HL-60 (cell line): ENCODE measurements at regions not wholly inside any gene's neighbourhood (a gene's known extent, or its start where the extent isn't known, plus 50 kb on each side); places are given as distances from the start of the nearest gene placed in this dataset.

Experiments
- DNase-seq, 2 experiments: peaks; one replicate each; pipeline ENCODE4 v3.0.0-alpha.2; 2010 to 2020; ENCODE audit warnings: low read depth in 1 of 2, low spot score in 1 of 2
- H3K27ac ChIP-seq: fragments of 250-450 bp; sonication (Bioruptor Pico); replicated peaks from 2 replicates; pipeline ENCODE4 v1.5.1; 2020; ENCODE audit warnings: mild to moderate bottlenecking, moderate library complexity
- H3K27me3 ChIP-seq: fragments of 250-450 bp; sonication (Bioruptor Pico); 2 replicates; pipeline ENCODE4 v1.5.1; 2021; ENCODE audit warnings: mild to moderate bottlenecking, moderate library complexity; ENCODE audit not compliant: insufficient read depth, poor library complexity, severe bottlenecking
- H3K4me3 ChIP-seq: replicated peaks from 2 replicates; pipeline ENCODE4 v1.5.1; 2011; ENCODE audit warnings: mild to moderate bottlenecking, control low read depth, low read length; ENCODE audit not compliant: insufficient read depth
- GABPA ChIP-seq: IDR thresholded peaks from 2 replicates; pipeline ENCODE4 v1.6.1; 2012; ENCODE audit warnings: low read depth
- POLR2AphosphoS5 ChIP-seq: IDR thresholded peaks from 2 replicates; pipeline ENCODE4 v1.6.1; 2012; ENCODE audit warnings: low read depth
- SPI1 ChIP-seq: IDR thresholded peaks from 2 replicates; pipeline ENCODE4 v1.6.1; 2012; ENCODE audit warnings: low read depth, mild to moderate bottlenecking, borderline replicate concordance
- TF ChIP-seq, protein P1 (sequence below): IDR thresholded peaks from 2 replicates; pipeline ENCODE4 v1.6.1; 2012; ENCODE audit warnings: low read depth; ENCODE audit not compliant: insufficient replicate concordance
- TF ChIP-seq, protein P2 (sequence below): IDR thresholded peaks from one replicate; pipeline ENCODE4 v1.5.1; 2011; ENCODE audit warnings: low read length, control low read depth, inconsistent platforms; ENCODE audit not compliant: insufficient read depth

DNA sequence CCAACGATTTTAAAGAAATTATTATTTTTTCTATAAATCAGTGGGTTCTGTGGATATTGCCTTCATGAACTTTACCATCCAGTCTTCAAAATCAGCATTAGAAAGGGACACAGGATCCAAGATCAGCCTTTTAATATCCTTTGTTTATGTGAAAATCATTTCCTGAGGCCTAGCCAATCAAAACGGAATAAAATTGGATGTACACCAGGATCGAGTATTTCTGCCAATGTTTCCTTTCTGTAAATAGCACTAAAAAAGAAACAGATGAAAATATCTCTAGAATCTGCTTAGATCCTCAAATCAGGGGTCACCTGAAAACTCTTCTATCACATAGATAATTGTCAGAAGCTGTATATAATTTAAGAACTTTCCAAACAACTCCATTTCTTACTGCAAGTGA, 1598.5 kb downstream of the LRRC4C start:
- no peak overlapping the region for H3K27ac ChIP-seq
- no peaks in the 10 kb centered on the region for H3K27me3 ChIP-seq
- DNase-seq, result no peak
- TF ChIP-seq, protein P1, sequence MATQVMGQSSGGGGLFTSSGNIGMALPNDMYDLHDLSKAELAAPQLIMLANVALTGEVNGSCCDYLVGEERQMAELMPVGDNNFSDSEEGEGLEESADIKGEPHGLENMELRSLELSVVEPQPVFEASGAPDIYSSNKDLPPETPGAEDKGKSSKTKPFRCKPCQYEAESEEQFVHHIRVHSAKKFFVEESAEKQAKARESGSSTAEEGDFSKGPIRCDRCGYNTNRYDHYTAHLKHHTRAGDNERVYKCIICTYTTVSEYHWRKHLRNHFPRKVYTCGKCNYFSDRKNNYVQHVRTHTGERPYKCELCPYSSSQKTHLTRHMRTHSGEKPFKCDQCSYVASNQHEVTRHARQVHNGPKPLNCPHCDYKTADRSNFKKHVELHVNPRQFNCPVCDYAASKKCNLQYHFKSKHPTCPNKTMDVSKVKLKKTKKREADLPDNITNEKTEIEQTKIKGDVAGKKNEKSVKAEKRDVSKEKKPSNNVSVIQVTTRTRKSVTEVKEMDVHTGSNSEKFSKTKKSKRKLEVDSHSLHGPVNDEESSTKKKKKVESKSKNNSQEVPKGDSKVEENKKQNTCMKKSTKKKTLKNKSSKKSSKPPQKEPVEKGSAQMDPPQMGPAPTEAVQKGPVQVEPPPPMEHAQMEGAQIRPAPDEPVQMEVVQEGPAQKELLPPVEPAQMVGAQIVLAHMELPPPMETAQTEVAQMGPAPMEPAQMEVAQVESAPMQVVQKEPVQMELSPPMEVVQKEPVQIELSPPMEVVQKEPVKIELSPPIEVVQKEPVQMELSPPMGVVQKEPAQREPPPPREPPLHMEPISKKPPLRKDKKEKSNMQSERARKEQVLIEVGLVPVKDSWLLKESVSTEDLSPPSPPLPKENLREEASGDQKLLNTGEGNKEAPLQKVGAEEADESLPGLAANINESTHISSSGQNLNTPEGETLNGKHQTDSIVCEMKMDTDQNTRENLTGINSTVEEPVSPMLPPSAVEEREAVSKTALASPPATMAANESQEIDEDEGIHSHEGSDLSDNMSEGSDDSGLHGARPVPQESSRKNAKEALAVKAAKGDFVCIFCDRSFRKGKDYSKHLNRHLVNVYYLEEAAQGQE, result no peak
- TF ChIP-seq SPI1 (no peak), POLR2AphosphoS5 (no peak), GABPA (no peak)
- TF ChIP-seq, protein P2, sequence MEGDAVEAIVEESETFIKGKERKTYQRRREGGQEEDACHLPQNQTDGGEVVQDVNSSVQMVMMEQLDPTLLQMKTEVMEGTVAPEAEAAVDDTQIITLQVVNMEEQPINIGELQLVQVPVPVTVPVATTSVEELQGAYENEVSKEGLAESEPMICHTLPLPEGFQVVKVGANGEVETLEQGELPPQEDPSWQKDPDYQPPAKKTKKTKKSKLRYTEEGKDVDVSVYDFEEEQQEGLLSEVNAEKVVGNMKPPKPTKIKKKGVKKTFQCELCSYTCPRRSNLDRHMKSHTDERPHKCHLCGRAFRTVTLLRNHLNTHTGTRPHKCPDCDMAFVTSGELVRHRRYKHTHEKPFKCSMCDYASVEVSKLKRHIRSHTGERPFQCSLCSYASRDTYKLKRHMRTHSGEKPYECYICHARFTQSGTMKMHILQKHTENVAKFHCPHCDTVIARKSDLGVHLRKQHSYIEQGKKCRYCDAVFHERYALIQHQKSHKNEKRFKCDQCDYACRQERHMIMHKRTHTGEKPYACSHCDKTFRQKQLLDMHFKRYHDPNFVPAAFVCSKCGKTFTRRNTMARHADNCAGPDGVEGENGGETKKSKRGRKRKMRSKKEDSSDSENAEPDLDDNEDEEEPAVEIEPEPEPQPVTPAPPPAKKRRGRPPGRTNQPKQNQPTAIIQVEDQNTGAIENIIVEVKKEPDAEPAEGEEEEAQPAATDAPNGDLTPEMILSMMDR, result no peak
- H3K4me3 ChIP-seq, result no peak overlapping the region

DNA sequence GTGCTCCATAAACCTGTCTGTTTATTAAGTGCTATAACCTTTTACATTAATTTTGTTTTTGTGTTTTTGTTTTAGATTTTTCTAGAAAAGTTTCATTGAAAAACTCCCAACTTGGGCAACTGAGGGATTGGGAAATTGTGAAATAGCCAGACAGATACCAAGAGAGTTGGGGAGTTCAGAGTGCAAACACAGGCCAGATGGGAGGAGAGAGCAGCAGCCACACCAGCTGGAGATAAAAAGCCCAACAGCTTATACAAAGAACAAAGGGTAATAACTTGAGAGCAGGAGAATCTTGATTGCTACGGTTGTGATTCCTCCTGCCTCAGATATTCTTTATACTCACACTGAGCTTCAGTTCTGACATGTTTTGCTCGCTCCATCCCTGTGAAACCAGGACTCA, 1642.2 kb downstream of the LRRC4C start:
- H3K4me3 ChIP-seq, result no peak overlapping the region
- H3K27ac ChIP-seq, result no peak overlapping the region
- TF ChIP-seq POLR2AphosphoS5, result no peak
- TF ChIP-seq, protein P1, result no peak
- TF ChIP-seq GABPA, result no peak
- TF ChIP-seq SPI1, result no peak
- TF ChIP-seq, protein P2, result no peak
- no peak for DNase-seq
- no peaks in the 10 kb centered on the region for H3K27me3 ChIP-seq

DNA sequence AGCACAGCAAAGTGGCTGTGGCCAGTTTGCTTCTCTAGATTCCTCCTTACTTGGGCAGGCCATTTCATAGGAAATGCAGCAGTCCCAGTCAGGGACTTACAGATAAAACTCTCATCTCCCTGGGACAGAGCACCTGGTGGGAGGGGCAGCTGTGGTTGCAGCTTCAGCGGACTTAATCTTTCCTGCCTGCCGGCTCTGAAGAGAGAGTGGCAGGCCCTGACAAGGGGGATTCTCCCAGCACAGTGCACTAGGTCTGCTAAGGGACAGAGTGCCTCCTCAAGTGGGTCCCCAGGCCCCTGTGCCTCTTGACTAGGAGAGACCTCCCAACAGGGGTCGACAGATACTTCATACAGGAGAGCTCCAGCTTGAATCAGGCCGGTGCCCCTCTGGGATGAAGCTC, 1649.1 kb downstream of the LRRC4C start:
- Histone ChIP-seq H3K27me3 (no peaks in the 10 kb centered on the region), H3K27ac (no peak overlapping the region), H3K4me3 (no peak overlapping the region)
- TF ChIP-seq SPI1, result no peak
- TF ChIP-seq, protein P2, result no peak
- no peak for TF ChIP-seq POLR2AphosphoS5
- TF ChIP-seq, protein P1, result no peak
- TF ChIP-seq GABPA, result no peak
- DNase-seq, result no peak
